K562 (cell line): ENCODE measurements at regions not wholly inside any gene's neighbourhood (a gene's known extent, or its start where the extent isn't known, plus 50 kb on each side); places are given as distances from the start of the nearest gene placed in this dataset.

ENCODE experiments used
- ATAC-seq: fragments of 200-7000 bp; cut with Tn5 transposase; 3 replicates; pipeline ENCODE4 v1.9.1; 2020; ENCODE audit warnings: moderate library complexity
- BruUV-seq: library from RNA; stranded (reverse); fragments of 400-500 nt; replicated peaks from 2 replicates; lab custom pipeline; 2021; lab: Mats Ljungman, UMichigan
- CTCF ChIA-PET: fragments of 300-600 bp; formaldehyde crosslinking; extraction: SDS; loops from one replicate; lab custom pipeline; 2021; ENCODE audit warnings: low intra/inter-chr PET ratio; lab: Yijun Ruan, JAX
- POLR2A ChIA-PET: fragments of 300-600, 350-650 bp; sonication (Branson Sonifier 250); formaldehyde crosslinking; extraction: SDS; loops from one replicate; lab custom pipeline; 2021; ENCODE audit warnings: antibody characterized with exemption, inconsistent platforms; lab: Yijun Ruan, JAX
- DNase-seq, 4 experiments: peaks; one replicate each; pipeline versions ENCODE4 v3.0.0 to v3.0.0-alpha.2; 2011 to 2018; ENCODE audit warnings: low spot score in 3 of 4, mixed read lengths in 3 of 4; ENCODE audit errors: extremely low read depth in 1 of 4
- FAIRE-seq: peaks from 2 replicates; lab custom pipeline; 2011; peaks lifted over from hg19 to GRCh38; lab: Jason Lieb, UNC
- H2AFZ ChIP-seq: 2 replicates; pipeline ENCODE4 v1.6.0; 2011; ENCODE audit warnings: low read depth, low read length, control low read depth, inconsistent platforms
- H3K27ac ChIP-seq: fragments of 200-600 bp; 3 replicates; pipeline ENCODE4 v1.8.0; 2011; ENCODE audit warnings: low read depth, mild to moderate bottlenecking, control low read depth, inconsistent platforms, low read length, moderate library complexity, mixed read lengths; ENCODE audit errors: extremely low read depth
- H3K27me3 ChIP-seq, 2 experiments: fragments of 300-600 bp in 1 of 2; 2 replicates in 1 of 2; 3 replicates in 1 of 2; pipeline versions ENCODE4 v1.6.0 to v1.8.0; 2011; ENCODE audit warnings: inconsistent platforms in 2 of 2, low read length in 2 of 2, mild to moderate bottlenecking in 1 of 2, mixed read lengths in 1 of 2, moderate library complexity in 1 of 2; ENCODE audit not compliant: control insufficient read depth in 2 of 2, insufficient read depth in 2 of 2
- H3K36me3 ChIP-seq: fragments of 300-600 bp; 3 replicates; pipeline ENCODE4 v1.8.0; 2011; ENCODE audit warnings: mild to moderate bottlenecking, low read length, inconsistent platforms; ENCODE audit not compliant: control insufficient read depth, insufficient read depth
- H3K4me1 ChIP-seq, 2 experiments: fragments of 200-600 bp in 1 of 2; replicated peaks in 1 of 2; 2 replicates in 1 of 2; 3 replicates in 1 of 2; pipeline versions ENCODE4 v1.5.1 to v1.8.0; 2011; ENCODE audit warnings: inconsistent platforms in 2 of 2, low read length in 2 of 2, mild to moderate bottlenecking in 1 of 2, mixed read lengths in 1 of 2, moderate library complexity in 1 of 2; ENCODE audit not compliant: control insufficient read depth in 2 of 2, insufficient read depth in 2 of 2
- H3K4me2 ChIP-seq: 2 replicates; pipeline ENCODE4 v1.6.1; 2011; ENCODE audit warnings: low read length, control low read depth, inconsistent platforms, mixed read lengths; ENCODE audit not compliant: insufficient read depth
- H3K4me3 ChIP-seq: fragments of 200-600 bp; sonication (generic), shearing (Covaris generic); 2 replicates; pipeline ENCODE4 v1.5.1; 2016; ENCODE audit warnings: control low read depth, inconsistent platforms
- H3K79me2 ChIP-seq: fragments of 200-600 bp; 3 replicates; pipeline ENCODE4 v1.8.0; 2011; ENCODE audit warnings: low read length, inconsistent platforms; ENCODE audit not compliant: control insufficient read depth, insufficient read depth
- H3K9ac ChIP-seq, 2 experiments: 2 replicates each; pipeline versions ENCODE4 v1.6.0 to v1.6.1; 2011; ENCODE audit warnings: low read depth in 2 of 2, low read length in 2 of 2, control low read depth in 1 of 2, inconsistent platforms in 1 of 2, mild to moderate bottlenecking in 1 of 2, mixed read lengths in 1 of 2; ENCODE audit not compliant: insufficient read depth in 1 of 2
- H3K9me1 ChIP-seq: one replicate; pipeline ENCODE4 v1.6.0; 2011; ENCODE audit warnings: inconsistent platforms, mild to moderate bottlenecking, low read length, moderate library complexity; ENCODE audit not compliant: control insufficient read depth, insufficient read depth
- H3K9me3 ChIP-seq: replicated peaks from 2 replicates; pipeline ENCODE4 v1.5.1; 2011; ENCODE audit warnings: low read depth, low read length, inconsistent platforms; ENCODE audit not compliant: control insufficient read depth, insufficient read depth
- H4K20me1 ChIP-seq: replicated peaks from 2 replicates; pipeline ENCODE4 v1.6.1; 2011; ENCODE audit warnings: low read length, inconsistent platforms, mixed read lengths; ENCODE audit not compliant: control insufficient read depth, insufficient read depth
- ELK3 ChIP-seq: fragments of 450-650 bp; formaldehyde crosslinking; IDR thresholded peaks from 2 replicates; pipeline ENCODE4 v1.4.0; 2020; ENCODE audit warnings: mild to moderate bottlenecking
- GTF2A2 ChIP-seq: IDR thresholded peaks from 2 replicates; pipeline ENCODE4 v1.6.1; 2016; ENCODE audit warnings: mild to moderate bottlenecking, missing genetic modification characterization, missing compliant biosample characterization
- HMG20A ChIP-seq: fragments of 450-650 bp; formaldehyde crosslinking; conservative IDR thresholded peaks from 2 replicates; pipeline ENCODE4 v1.4.0; 2020; ENCODE audit warnings: mild to moderate bottlenecking, mixed read lengths
- TFAP4 ChIP-seq: sonication (generic); formaldehyde crosslinking; IDR thresholded peaks from 2 replicates; pipeline ENCODE4 v1.8.0; 2022; ENCODE audit warnings: missing genetic modification reagents, mild to moderate bottlenecking, moderate library complexity, borderline replicate concordance
- UBTF ChIP-seq, 2 experiments: IDR thresholded peaks; 2 replicates each; pipeline ENCODE4 v1.6.1; 2012; ENCODE audit warnings: improper control_type of control experiment in 2 of 2, low read depth in 2 of 2, low read length in 2 of 2, borderline replicate concordance in 1 of 2
- WGBS: fragments of 100-300 bp; shearing (Covaris generic); methylation state at CpG from one replicate; pipeline ENCODE4 v1.1.6; 2016; ENCODE audit warnings: low coverage, mixed read lengths; ENCODE audit not compliant: insufficient coverage; ENCODE audit errors: missing lambda C conversion rate; 5-methylcytosine and 5-hydroxymethylcytosine counted together
- in situ Hi-C: fragments of 300-500 bp; cut with MboI; formaldehyde crosslinking; loops from 4 replicates; pipeline ENCODE4 v1.15.0; 2018; ENCODE audit warnings: inconsistent platforms, mixed read lengths
- intact Hi-C: fragments of 100-400 bp; cut with micrococcal nuclease; formaldehyde crosslinking; loops from 2 replicates; pipeline ENCODE4 v1.14.2; 2022
- TF ChIP-seq, protein P1 (sequence below), 2 experiments: IDR thresholded peaks; 2 replicates each; pipeline ENCODE4 v1.6.1; 2011; ENCODE audit warnings: borderline replicate concordance in 1 of 2, control low read depth in 1 of 2, low read depth in 1 of 2, low read length in 1 of 2, mild to moderate bottlenecking in 1 of 2, mixed read lengths in 1 of 2, moderate library complexity in 1 of 2; ENCODE audit not compliant: insufficient read depth in 1 of 2, insufficient read length in 1 of 2, poor library complexity in 1 of 2, severe bottlenecking in 1 of 2; ENCODE audit errors: extremely low read depth in 1 of 2

DNA sequence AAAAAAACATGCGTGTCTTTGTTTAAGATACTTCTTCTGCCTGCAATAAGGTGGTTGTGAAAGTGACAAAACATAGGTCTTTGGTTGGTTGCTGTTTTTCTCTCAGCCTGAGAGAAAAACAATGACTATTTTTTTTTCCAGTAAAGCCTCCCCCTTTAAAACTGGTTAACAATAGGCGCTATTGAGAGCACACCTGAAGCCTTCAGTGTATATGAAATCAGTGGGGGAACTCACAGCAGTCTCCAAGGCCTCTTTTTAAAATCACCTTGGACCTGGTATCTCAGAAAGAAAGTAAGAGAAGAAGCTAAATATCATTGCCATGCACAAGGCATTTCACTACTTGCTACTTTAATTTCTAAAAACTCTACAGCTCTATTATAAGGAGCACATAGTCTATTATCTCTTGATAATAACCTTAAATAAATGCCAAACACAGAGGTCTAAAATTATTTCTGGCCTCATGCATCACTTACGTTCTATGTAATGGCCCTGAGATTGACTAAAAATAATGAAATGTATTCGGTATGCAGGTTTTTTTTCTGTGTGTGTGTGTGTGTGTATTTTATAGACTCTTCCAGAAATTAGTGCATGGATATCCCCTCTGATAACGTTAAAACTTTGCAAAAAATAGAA is 544.4 kb downstream of the TDRD15 start:
- no peaks in the 10 kb centered on the region for H3K9me3 ChIP-seq
- in situ Hi-C loops, result no loop called here
- POLR2A ChIA-PET, result no interaction called here
- H3K27me3 ChIP-seq, result no peaks in the 10 kb centered on the region
- H3K4me1 ChIP-seq, result no peaks in the 10 kb centered on the region
- no peaks in the 10 kb centered on the region for H3K36me3 ChIP-seq
- TF ChIP-seq, protein P1, sequence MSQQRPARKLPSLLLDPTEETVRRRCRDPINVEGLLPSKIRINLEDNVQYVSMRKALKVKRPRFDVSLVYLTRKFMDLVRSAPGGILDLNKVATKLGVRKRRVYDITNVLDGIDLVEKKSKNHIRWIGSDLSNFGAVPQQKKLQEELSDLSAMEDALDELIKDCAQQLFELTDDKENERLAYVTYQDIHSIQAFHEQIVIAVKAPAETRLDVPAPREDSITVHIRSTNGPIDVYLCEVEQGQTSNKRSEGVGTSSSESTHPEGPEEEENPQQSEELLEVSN (IDR thresholded peaks at IDR 0.05; ENCODE audit: borderline replicate concordance in 1 of 2, extremely low read depth in 1 of 2, insufficient read depth in 1 of 2, insufficient read length in 1 of 2, low read depth in 1 of 2, low read length in 1 of 2, poor library complexity in 1 of 2, severe bottlenecking in 1 of 2), result no peak
- TF ChIP-seq TFAP4 (CRISPR knock-in tag) (no peak), UBTF (IDR thresholded peaks at IDR 0.05; ENCODE audit: borderline replicate concordance in 1 of 2, low read depth in 2 of 2, low read length in 2 of 2) (no peak), GTF2A2 (tag) (no peak), ELK3 (CRISPR knock-in tag) (no peak), HMG20A (no peak)
- TF ChIP-seq, all 486 proteins: peak for 0
- FAIRE-seq (no peak), DNase-seq (no peak), ATAC-seq (no peak)
- 0% methylated on average over 5 of the region's 5 CpGs for WGBS
- no peak overlapping the region for H3K4me2 ChIP-seq
- H2AFZ ChIP-seq, result no peak overlapping the region
- no peaks in the 10 kb centered on the region for H3K9me1 ChIP-seq
- no TSS peak for BruUV-seq
- no peak overlapping the region for H3K4me3 ChIP-seq
- intact Hi-C loops, result no loop called here
- H4K20me1 ChIP-seq, result no peaks in the 10 kb centered on the region
- H3K9ac ChIP-seq, result no peak overlapping the region
- CTCF ChIA-PET, result no interaction called here
- H3K27ac ChIP-seq, result no peak overlapping the region
- H3K79me2 ChIP-seq, result no peaks in the 10 kb centered on the region
